ENCODE measurements at regions not wholly inside any gene's neighbourhood (a gene's known extent, or its start where the extent isn't known, plus 50 kb on each side); places are given as distances from the start of the nearest gene placed in this dataset.

- FAIRE-seq (no peak), DNase-seq (ENCODE audit: low read depth) (no peak)
- TF ChIP-seq CTCF (IDR thresholded peaks at IDR 0.05; ENCODE audit: insufficient read depth, low read length, severe bottlenecking): no peak
- Histone ChIP-seq H3K36me3 (ENCODE audit: control insufficient read depth, insufficient read depth, low read length) (no peaks in the 10 kb centered on the region), H3K4me3 (ENCODE audit: low read depth, low read length) (no peak overlapping the region), H3K27me3 (ENCODE audit: control insufficient read depth, insufficient read depth, low read length) (no peaks in the 10 kb centered on the region)
Measured at GRCh38 chr3:81388191-81388590, 373.3 kb downstream of the GBE1 start.

- FAIRE-seq (no peak), DNase-seq (ENCODE audit: low read depth) (no peak)
- no peaks in the 10 kb centered on the region for H3K27me3 ChIP-seq (ENCODE audit: control insufficient read depth, insufficient read depth, low read length)
- no peak overlapping the region for H3K4me3 ChIP-seq (ENCODE audit: low read depth, low read length)
- no peak for TF ChIP-seq CTCF (IDR thresholded peaks at IDR 0.05; ENCODE audit: insufficient read depth, low read length, severe bottlenecking)
- H3K36me3 ChIP-seq (ENCODE audit: control insufficient read depth, insufficient read depth, low read length): no peaks in the 10 kb centered on the region
Measured at GRCh38 chr3:81382470-81382869, 379.0 kb downstream of the GBE1 start.

- H3K36me3 ChIP-seq (ENCODE audit: control insufficient read depth, insufficient read depth, low read length): no peaks in the 10 kb centered on the region
- TF ChIP-seq CTCF (IDR thresholded peaks at IDR 0.05; ENCODE audit: insufficient read depth, low read length, severe bottlenecking): no peak
- DNase-seq (ENCODE audit: low read depth) (no peak), FAIRE-seq (no peak)
- H3K27me3 ChIP-seq (ENCODE audit: control insufficient read depth, insufficient read depth, low read length): no peaks in the 10 kb centered on the region
- no peak overlapping the region for H3K4me3 ChIP-seq (ENCODE audit: low read depth, low read length)
Measured at GRCh38 chr3:81380234-81380633, 381.2 kb downstream of the GBE1 start.

- TF ChIP-seq CTCF (IDR thresholded peaks at IDR 0.05; ENCODE audit: insufficient read depth, low read length, severe bottlenecking): no peak
- no peak overlapping the region for H3K4me3 ChIP-seq (ENCODE audit: low read depth, low read length)
- no peaks in the 10 kb centered on the region for H3K27me3 ChIP-seq (ENCODE audit: control insufficient read depth, insufficient read depth, low read length)
- DNase-seq (ENCODE audit: low read depth): no peak
- H3K36me3 ChIP-seq (ENCODE audit: control insufficient read depth, insufficient read depth, low read length): no peaks in the 10 kb centered on the region
- FAIRE-seq: no peak
Measured at GRCh38 chr3:81378552-81379293, 382.7 kb downstream of the GBE1 start.

DNA sequence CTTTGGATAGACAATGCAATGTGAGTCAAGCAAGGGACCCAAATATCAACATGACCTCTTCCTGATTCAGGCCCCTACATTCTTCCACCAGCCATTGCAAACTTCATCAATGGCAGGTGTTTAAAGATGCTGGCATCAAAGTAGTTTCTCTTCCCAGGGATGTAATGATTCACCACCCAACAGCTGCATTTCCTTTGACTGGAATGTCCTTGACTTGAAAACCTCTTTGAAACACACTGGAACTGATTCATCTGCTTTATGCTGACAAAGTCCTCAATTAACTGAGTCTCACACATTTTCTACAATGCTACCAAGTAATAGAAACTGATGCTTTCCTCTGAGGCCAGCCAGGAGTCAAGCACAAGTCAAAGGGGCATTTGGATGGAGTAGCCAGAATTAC is 385.5 kb downstream of the GBE1 start:
- Histone ChIP-seq H3K27me3 (ENCODE audit: control insufficient read depth, insufficient read depth, low read length) (no peaks in the 10 kb centered on the region), H3K4me3 (ENCODE audit: low read depth, low read length) (no peak overlapping the region), H3K36me3 (ENCODE audit: control insufficient read depth, insufficient read depth, low read length) (no peaks in the 10 kb centered on the region)
- DNase-seq (ENCODE audit: low read depth) (no peak), FAIRE-seq (no peak)
- no peak for TF ChIP-seq CTCF (IDR thresholded peaks at IDR 0.05; ENCODE audit: insufficient read depth, low read length, severe bottlenecking)

- FAIRE-seq (no peak), DNase-seq (ENCODE audit: low read depth) (no peak)
- Histone ChIP-seq H3K27me3 (ENCODE audit: control insufficient read depth, insufficient read depth, low read length) (no peaks in the 10 kb centered on the region), H3K36me3 (ENCODE audit: control insufficient read depth, insufficient read depth, low read length) (no peaks in the 10 kb centered on the region), H3K4me3 (ENCODE audit: low read depth, low read length) (no peak overlapping the region)
- no peak for TF ChIP-seq CTCF (IDR thresholded peaks at IDR 0.05; ENCODE audit: insufficient read depth, low read length, severe bottlenecking)
Measured at GRCh38 chr3:81364411-81364810, 397.0 kb downstream of the GBE1 start.

Measured in bronchial epithelial cell (primary cell).